ENCODE measurements at regions not wholly inside any gene's neighbourhood (a gene's known extent, or its start where the extent isn't known, plus 50 kb on each side); places are given as distances from the start of the nearest gene placed in this dataset.

DNA sequence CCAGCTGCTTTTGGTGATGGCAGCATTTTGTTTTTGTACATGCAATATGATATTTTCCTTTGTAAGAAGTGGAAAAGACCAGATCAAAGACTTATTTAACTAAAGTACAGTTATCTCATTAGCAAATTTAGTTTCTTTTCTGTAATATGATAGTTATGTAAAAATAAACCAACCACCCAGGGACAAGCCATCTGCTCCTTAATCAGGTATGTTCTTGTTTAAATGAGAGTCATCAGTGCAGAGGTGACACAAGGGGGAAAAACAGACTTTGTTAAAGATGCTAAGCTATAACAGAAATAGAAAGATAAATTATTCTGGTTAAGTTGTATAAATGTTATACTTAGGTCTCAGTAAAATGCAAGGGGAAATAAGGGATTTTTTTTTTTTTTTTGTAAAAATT lies 805.7 kb upstream of the SEMA6A start:
- H3K36me3 Mint-ChIP-seq (ENCODE audit: low read depth), result no peaks in the 10 kb centered on the region
- intact Hi-C loops (cut with micrococcal nuclease), result no loop called here
- H3K27me3 Mint-ChIP-seq, result no peaks in the 10 kb centered on the region
- TF ChIP-seq, protein P1, sequence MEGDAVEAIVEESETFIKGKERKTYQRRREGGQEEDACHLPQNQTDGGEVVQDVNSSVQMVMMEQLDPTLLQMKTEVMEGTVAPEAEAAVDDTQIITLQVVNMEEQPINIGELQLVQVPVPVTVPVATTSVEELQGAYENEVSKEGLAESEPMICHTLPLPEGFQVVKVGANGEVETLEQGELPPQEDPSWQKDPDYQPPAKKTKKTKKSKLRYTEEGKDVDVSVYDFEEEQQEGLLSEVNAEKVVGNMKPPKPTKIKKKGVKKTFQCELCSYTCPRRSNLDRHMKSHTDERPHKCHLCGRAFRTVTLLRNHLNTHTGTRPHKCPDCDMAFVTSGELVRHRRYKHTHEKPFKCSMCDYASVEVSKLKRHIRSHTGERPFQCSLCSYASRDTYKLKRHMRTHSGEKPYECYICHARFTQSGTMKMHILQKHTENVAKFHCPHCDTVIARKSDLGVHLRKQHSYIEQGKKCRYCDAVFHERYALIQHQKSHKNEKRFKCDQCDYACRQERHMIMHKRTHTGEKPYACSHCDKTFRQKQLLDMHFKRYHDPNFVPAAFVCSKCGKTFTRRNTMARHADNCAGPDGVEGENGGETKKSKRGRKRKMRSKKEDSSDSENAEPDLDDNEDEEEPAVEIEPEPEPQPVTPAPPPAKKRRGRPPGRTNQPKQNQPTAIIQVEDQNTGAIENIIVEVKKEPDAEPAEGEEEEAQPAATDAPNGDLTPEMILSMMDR (IDR thresholded peaks at IDR 0.05), result no peak
- no peaks in the 10 kb centered on the region for H3K4me1 Mint-ChIP-seq
- H3K27ac Mint-ChIP-seq, result no peak overlapping the region
- H3K9me3 Mint-ChIP-seq, result no peaks in the 10 kb centered on the region
- no peak overlapping the region for H3K4me3 Mint-ChIP-seq
- CTCF ChIA-PET, result no interaction called here
- DNase-seq (no peak), ATAC-seq (ENCODE audit: low read depth) (no peak)
- POLR2A ChIA-PET, result no interaction called here

DNA sequence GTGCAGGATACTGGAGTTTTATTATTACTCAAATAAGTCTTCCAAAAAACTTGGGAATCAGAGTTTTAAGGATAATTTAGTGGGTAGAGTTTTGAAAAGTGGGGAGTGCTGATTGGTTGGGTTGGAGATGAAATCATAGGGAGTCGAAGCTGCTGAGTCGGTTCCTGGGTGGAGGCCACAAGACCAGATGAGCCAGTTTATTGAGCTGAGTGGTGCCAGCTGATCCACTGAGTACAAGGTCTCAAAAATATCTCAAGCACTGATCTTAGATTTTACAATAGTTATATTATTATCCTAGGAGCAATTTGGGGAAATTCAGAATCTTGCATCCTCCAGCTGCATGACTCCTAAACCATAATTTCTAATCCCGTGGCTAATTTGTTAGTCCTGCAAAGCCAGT lies 804.9 kb upstream of the SEMA6A start:
- ATAC-seq (ENCODE audit: low read depth) (no peak), DNase-seq (no peak)
- Mint-ChIP-seq H3K9me3 (no peaks in the 10 kb centered on the region), H3K27ac (no peak overlapping the region), H3K4me1 (no peaks in the 10 kb centered on the region), H3K36me3 (ENCODE audit: low read depth) (no peaks in the 10 kb centered on the region), H3K4me3 (no peak overlapping the region), H3K27me3 (no peaks in the 10 kb centered on the region)
- TF ChIP-seq, protein P1 (IDR thresholded peaks at IDR 0.05), result no peak
- ChIA-PET CTCF (no interaction called here), POLR2A (no interaction called here)
- intact Hi-C loops (cut with micrococcal nuclease), result no loop called here

DNA sequence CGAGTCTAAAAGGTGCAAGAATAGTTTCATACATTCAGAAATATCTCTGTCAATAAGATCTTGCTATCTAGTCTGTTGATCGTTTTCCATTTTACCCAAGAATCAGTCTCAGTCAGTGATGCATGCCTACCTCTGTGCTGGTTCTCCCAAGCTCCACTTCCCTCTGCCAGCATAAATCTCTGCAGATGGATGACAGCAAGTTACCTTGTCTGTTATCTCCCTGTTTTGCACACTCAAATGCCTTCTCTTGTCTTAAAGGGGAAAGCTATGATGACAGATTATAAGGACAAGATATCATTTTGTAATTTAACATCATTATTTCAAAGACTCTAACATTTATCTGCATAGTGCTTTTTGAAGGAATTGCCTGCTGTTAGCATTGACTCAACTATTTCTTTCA lies 802.1 kb upstream of the SEMA6A start:
- intact Hi-C loops (cut with micrococcal nuclease), result no loop called here
- H3K27ac Mint-ChIP-seq, result no peak overlapping the region
- no peak for ATAC-seq (ENCODE audit: low read depth)
- DNase-seq, result no peak
- ChIA-PET POLR2A (no interaction called here), CTCF (no interaction called here)
- no peaks in the 10 kb centered on the region for H3K27me3 Mint-ChIP-seq
- no peaks in the 10 kb centered on the region for H3K36me3 Mint-ChIP-seq (ENCODE audit: low read depth)
- no peak overlapping the region for H3K4me3 Mint-ChIP-seq
- no peaks in the 10 kb centered on the region for H3K9me3 Mint-ChIP-seq
- H3K4me1 Mint-ChIP-seq, result no peaks in the 10 kb centered on the region
- TF ChIP-seq, protein P1 (IDR thresholded peaks at IDR 0.05), result no peak

DNA sequence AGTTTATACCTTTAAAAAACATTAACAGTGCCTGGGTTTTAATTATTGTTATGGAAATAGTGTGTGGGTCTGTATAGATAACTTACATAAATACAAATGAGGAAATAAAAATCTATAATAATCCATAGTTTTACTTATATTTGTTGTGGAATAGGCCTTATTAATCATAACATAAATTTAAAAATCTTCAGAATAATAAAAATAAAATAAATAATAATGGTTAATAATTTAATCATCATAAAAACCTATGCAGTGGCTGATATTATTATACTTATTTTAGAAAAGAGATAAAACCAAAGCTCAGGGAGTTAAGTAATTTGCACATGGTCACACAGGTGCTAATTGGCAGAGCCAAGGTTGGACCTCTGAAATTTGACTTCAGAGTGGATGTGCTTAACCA lies 785.3 kb upstream of the SEMA6A start:
- intact Hi-C loops (cut with micrococcal nuclease), result no loop called here
- H3K27ac Mint-ChIP-seq, result no peak overlapping the region
- no peak for ATAC-seq (ENCODE audit: low read depth)
- POLR2A ChIA-PET, result no interaction called here
- H3K4me1 Mint-ChIP-seq, result no peaks in the 10 kb centered on the region
- H3K4me3 Mint-ChIP-seq, result no peak overlapping the region
- H3K36me3 Mint-ChIP-seq (ENCODE audit: low read depth), result no peaks in the 10 kb centered on the region
- CTCF ChIA-PET, result no interaction called here
- H3K9me3 Mint-ChIP-seq, result no peaks in the 10 kb centered on the region
- H3K27me3 Mint-ChIP-seq, result no peaks in the 10 kb centered on the region
- no peak for DNase-seq
- TF ChIP-seq, protein P1 (IDR thresholded peaks at IDR 0.05), result no peak

DNA sequence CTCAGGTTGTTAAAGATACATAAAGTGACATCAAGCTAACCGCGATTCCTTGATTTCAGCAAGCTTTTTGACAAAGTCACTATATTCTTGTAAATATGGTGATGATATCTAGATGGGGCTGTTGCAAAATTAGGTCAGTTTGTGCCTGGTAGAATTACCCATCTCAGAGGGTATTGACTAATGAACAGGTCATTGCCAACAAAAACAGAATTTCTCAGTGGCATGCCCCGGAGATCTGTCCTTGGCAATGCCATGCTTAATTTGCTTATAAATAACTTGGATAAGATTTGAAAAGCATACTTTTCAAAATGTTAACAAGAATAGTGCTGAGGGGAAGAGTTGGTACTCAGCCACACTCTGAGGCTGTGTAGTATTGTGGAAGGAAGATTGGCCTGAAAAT lies 783.3 kb upstream of the SEMA6A start:
- H3K36me3 Mint-ChIP-seq (ENCODE audit: low read depth), result no peaks in the 10 kb centered on the region
- DNase-seq, result no peak
- ATAC-seq (ENCODE audit: low read depth), result no peak
- H3K9me3 Mint-ChIP-seq, result no peaks in the 10 kb centered on the region
- no peaks in the 10 kb centered on the region for H3K27me3 Mint-ChIP-seq
- ChIA-PET POLR2A (no interaction called here), CTCF (no interaction called here)
- no peak overlapping the region for H3K27ac Mint-ChIP-seq
- TF ChIP-seq, protein P1 (IDR thresholded peaks at IDR 0.05), result no peak
- no peak overlapping the region for H3K4me3 Mint-ChIP-seq
- intact Hi-C loops (cut with micrococcal nuclease), result no loop called here
- no peaks in the 10 kb centered on the region for H3K4me1 Mint-ChIP-seq

All from activated B cell treated with CpG ODN at 0.5 μM for 24 hours (primary cell).